ENCODE measurements at regions not wholly inside any gene's neighbourhood (a gene's known extent, or its start where the extent isn't known, plus 50 kb on each side); places are given as distances from the start of the nearest gene placed in this dataset.

- H3K4me3 ChIP-seq (ENCODE audit: control insufficient read depth, low read depth, low read length): no peak overlapping the region
- no peak for TF ChIP-seq CTCF (IDR thresholded peaks at IDR 0.05; ENCODE audit: control insufficient read depth, insufficient read depth, low read depth, low read length, missing control alignments)
- peak; percentile 8 for DNase-seq (ENCODE audit: low read depth)
Observed at GRCh38 chr7:98474558-98474957, 73.7 kb upstream of the BAIAP2L1 start.

GRCh38 chr7:98472521-98472954, 71.6 kb upstream of the BAIAP2L1 start:
- TF ChIP-seq CTCF (IDR thresholded peaks at IDR 0.05; ENCODE audit: control insufficient read depth, insufficient read depth, low read depth, low read length, missing control alignments): no peak
- H3K4me3 ChIP-seq (ENCODE audit: control insufficient read depth, low read depth, low read length): no peak overlapping the region
- no peak for DNase-seq (ENCODE audit: low read depth)

- TF ChIP-seq CTCF (IDR thresholded peaks at IDR 0.05; ENCODE audit: control insufficient read depth, insufficient read depth, low read depth, low read length, missing control alignments): no peak
- no peak overlapping the region for H3K4me3 ChIP-seq (ENCODE audit: control insufficient read depth, low read depth, low read length)
- DNase-seq (ENCODE audit: low read depth): no peak
Observed at GRCh38 chr7:98470485-98471240, 69.8 kb upstream of the BAIAP2L1 start.

GRCh38 chr7:98469088-98469487, 68.2 kb upstream of the BAIAP2L1 start:
- no peak overlapping the region for H3K4me3 ChIP-seq (ENCODE audit: control insufficient read depth, low read depth, low read length)
- DNase-seq (ENCODE audit: low read depth): no peak
- no peak for TF ChIP-seq CTCF (IDR thresholded peaks at IDR 0.05; ENCODE audit: control insufficient read depth, insufficient read depth, low read depth, low read length, missing control alignments)

GRCh38 chr7:98467570-98468312, 66.9 kb upstream of the BAIAP2L1 start:
- DNase-seq (ENCODE audit: low read depth): no peak
- TF ChIP-seq CTCF (IDR thresholded peaks at IDR 0.05; ENCODE audit: control insufficient read depth, insufficient read depth, low read depth, low read length, missing control alignments): no peak
- H3K4me3 ChIP-seq (ENCODE audit: control insufficient read depth, low read depth, low read length): no peak overlapping the region

GRCh38 chr7:98465022-98465421, 64.1 kb upstream of the BAIAP2L1 start:
- DNase-seq (ENCODE audit: low read depth): no peak
- no peak overlapping the region for H3K4me3 ChIP-seq (ENCODE audit: control insufficient read depth, low read depth, low read length)
- no peak for TF ChIP-seq CTCF (IDR thresholded peaks at IDR 0.05; ENCODE audit: control insufficient read depth, insufficient read depth, low read depth, low read length, missing control alignments)

Measured in AG09309 (cell line).